Fibroblast of lung (primary cell): ENCODE measurements at regions not wholly inside any gene's neighbourhood (a gene's known extent, or its start where the extent isn't known, plus 50 kb on each side); places are given as distances from the start of the nearest gene placed in this dataset.

Experiments used
- CTCF ChIP-seq, 2 donors: IDR thresholded peaks in 1 of 2; conservative IDR thresholded peaks in 1 of 2; 1 replicate in 1 of 2; 2 replicates in 1 of 2; pipeline ENCODE4 v1.5.1; 2011 to 2012; ENCODE audit warnings: low read length in 2 of 2, control low read depth in 1 of 2, inconsistent platforms in 1 of 2, low read depth in 1 of 2, mild to moderate bottlenecking in 1 of 2
- EZH2 ChIP-seq: IDR thresholded peaks from 2 replicates; pipeline ENCODE4 v1.5.1; 2012; ENCODE audit warnings: low read length, control low read depth, mild to moderate bottlenecking; ENCODE audit errors: missing control alignments

DNA sequence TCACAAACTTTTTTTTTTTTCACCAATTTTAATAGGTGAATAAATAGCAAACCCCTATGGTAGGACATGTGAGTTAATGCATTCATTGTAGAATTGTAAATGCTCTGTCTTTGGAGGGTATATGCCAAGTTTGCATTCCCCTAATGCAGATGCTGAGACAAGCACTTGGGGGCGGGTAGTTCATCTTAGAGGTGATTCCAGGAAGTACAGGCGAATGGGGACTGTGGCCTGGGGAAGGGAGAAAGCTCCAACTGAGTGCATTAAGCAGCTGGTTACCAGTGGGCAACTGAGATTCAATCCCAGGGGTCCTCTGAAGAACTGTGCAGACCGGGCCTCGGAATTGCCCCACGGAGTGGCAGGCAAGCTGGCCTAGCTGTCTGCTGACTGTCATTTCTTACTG, 107.6 kb downstream of the ZNF664 start:
- TF ChIP-seq CTCF (conservative IDR thresholded peaks at IDR 0.05 in 1 of 2, IDR thresholded peaks at IDR 0.05 in 1 of 2; ENCODE audit: low read depth in 1 of 2, low read length in 2 of 2): no peak
- no peak for TF ChIP-seq EZH2
